ENCODE measurements at regions not wholly inside any gene's neighbourhood (a gene's known extent, or its start where the extent isn't known, plus 50 kb on each side); places are given as distances from the start of the nearest gene placed in this dataset.

DNA sequence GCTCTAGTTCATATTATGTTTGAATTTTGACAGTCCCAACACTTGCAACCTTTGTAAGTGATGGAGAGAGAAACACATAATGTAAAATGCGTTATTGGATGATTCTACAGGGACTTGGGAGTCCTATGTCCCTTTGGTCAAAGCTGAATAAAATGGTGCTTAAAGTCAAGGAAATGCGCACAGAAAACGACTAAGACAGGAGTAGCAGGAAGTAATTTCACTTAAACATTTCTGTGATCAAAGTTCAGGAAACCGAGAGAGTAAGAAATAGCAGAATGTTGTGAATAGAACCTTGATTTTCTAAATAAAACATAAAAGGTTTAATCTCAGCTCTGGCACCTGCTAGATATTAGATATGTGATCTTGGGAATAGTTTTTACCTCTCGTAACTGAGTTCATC is 2339.2 kb downstream of the MAT2B start:
- H3K4me3 ChIP-seq (ENCODE audit: low read depth, low read length), result no peak overlapping the region
- TF ChIP-seq, protein P1, sequence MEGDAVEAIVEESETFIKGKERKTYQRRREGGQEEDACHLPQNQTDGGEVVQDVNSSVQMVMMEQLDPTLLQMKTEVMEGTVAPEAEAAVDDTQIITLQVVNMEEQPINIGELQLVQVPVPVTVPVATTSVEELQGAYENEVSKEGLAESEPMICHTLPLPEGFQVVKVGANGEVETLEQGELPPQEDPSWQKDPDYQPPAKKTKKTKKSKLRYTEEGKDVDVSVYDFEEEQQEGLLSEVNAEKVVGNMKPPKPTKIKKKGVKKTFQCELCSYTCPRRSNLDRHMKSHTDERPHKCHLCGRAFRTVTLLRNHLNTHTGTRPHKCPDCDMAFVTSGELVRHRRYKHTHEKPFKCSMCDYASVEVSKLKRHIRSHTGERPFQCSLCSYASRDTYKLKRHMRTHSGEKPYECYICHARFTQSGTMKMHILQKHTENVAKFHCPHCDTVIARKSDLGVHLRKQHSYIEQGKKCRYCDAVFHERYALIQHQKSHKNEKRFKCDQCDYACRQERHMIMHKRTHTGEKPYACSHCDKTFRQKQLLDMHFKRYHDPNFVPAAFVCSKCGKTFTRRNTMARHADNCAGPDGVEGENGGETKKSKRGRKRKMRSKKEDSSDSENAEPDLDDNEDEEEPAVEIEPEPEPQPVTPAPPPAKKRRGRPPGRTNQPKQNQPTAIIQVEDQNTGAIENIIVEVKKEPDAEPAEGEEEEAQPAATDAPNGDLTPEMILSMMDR (IDR thresholded peaks at IDR 0.05; ENCODE audit: low read depth, low read length, missing control alignments), result no peak
- no peak for DNase-seq (ENCODE audit: low read depth)

DNA sequence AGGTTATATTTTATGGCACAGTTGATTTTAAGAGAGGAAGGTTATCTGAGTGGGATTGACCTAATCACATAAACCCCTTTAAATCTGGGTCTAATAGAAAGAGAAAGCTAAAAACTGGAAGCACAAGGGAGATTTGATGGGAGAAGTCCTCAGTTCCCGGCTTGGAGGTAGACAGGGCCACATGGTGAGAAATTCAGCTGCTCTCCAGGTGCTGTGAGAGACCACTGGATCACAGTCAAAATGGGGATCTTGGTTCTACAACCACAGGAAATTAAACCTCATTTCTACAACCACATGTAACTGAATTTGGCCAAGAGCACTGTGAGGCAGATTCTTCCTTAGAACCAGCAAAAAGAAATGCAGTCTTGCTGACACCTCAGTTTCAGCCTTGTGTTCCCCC is 2352.7 kb downstream of the MAT2B start:
- TF ChIP-seq, protein P1 (IDR thresholded peaks at IDR 0.05; ENCODE audit: low read depth, low read length, missing control alignments), result no peak
- H3K4me3 ChIP-seq (ENCODE audit: low read depth, low read length), result no peak overlapping the region
- DNase-seq (ENCODE audit: low read depth), result no peak

DNA sequence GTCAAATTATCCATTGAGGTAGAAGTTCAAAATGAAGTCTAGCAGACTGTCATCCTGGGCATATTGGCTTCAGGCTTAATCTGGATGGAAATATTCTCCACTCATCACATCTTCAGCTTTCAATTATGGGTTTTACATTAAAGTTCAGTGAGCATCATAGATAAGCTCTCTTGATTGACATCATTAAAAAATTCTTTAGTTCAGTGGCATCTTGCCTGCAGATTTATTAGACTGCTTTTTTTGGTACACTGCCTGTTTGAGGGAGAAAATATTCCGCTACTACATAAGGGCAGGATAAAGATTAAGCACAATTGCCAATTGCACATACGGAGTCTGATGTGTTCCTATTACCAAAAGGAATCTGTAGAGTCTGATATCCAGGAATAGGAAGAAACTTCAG is 2353.8 kb downstream of the MAT2B start:
- TF ChIP-seq, protein P1 (IDR thresholded peaks at IDR 0.05; ENCODE audit: low read depth, low read length, missing control alignments), result no peak
- no peak overlapping the region for H3K4me3 ChIP-seq (ENCODE audit: low read depth, low read length)

DNA sequence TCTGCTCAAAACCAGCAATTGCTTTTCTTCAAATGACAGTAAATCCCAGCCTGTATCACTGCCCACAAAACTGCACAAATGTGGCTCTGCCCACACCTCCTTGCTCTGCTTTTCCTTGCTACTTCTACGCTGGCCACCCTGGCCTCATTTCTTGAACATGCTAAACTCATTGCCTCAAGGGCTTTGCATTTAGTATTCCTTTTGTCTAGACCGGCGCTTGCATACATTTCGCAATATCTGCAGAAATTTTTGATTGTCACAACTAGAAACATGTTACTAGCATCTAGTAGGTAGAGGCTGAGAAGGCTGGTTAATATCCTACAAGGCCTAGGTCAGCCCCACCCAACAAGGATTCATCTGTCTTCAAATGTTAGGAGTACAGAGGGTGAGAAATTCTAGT is 2357.8 kb downstream of the MAT2B start:
- no peak overlapping the region for H3K4me3 ChIP-seq (ENCODE audit: low read depth, low read length)
- TF ChIP-seq, protein P1 (IDR thresholded peaks at IDR 0.05; ENCODE audit: low read depth, low read length, missing control alignments), result no peak
- DNase-seq (ENCODE audit: low read depth), result no peak

More for the DNA sequence above, 2353.8 kb downstream of the MAT2B start:
- no peak for DNase-seq (ENCODE audit: low read depth)

DNA sequence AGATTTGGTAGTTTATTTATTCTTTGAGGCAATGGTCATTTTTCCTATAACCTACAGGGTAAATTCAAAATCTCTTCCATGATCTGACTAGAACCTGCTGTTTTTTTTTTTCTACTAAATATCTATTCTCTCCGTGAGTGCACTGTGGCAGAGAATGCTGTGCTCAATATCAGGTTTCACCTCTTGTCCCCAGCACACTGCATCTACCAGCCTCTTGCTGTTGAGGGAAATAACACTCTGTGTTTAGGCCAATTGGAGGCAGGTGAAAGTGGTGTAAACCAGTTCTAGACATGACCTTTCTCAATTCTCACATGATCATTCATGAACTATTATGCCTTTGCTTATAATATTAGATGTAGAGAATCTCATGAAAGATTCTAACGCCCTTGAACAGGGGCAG is 2365.9 kb downstream of the MAT2B start:
- DNase-seq (ENCODE audit: low read depth), result no peak
- TF ChIP-seq, protein P1 (IDR thresholded peaks at IDR 0.05; ENCODE audit: low read depth, low read length, missing control alignments), result no peak
- H3K4me3 ChIP-seq (ENCODE audit: low read depth, low read length), result no peak overlapping the region

DNA sequence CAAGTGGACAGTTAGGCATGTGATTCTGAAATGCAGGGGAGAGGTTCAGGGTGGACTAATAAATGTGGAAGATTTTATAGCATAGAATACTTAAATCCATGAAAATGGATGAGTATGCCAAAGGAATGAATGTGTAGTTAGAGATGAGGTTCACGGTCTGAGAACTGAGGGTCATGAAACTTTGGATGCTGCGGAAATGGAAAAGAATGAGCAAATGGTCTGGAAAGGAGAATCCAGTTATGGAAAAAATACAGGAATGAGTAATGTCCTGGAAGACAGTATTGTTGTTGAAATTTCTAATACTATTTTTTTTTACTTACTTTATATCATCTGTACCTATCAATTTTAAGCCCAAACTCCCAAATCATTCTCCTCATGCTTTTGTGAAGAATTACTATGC is 2369.4 kb downstream of the MAT2B start:
- TF ChIP-seq, protein P1 (IDR thresholded peaks at IDR 0.05; ENCODE audit: low read depth, low read length, missing control alignments), result no peak
- DNase-seq (ENCODE audit: low read depth), result no peak
- H3K4me3 ChIP-seq (ENCODE audit: low read depth, low read length), result no peak overlapping the region

DNA sequence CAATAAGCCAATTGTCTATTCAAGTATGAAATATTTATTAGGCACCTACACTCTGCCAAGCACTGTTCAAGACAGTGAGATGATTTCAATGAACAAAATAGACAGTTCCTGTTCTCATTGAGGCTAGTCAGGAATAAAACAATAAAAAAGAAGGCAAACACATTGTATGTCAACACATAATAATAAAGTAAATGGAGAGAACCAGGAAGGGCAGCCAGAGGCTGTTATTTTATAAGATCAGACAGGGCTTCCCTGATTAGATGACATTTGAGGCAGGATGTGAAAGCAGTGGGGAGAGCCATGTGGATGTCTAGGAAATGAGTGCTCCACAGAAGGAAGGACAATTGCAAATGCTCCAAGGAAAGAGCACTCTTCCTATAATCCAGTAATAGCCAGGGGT is 2371.1 kb downstream of the MAT2B start:
- no peak for DNase-seq (ENCODE audit: low read depth)
- TF ChIP-seq, protein P1 (IDR thresholded peaks at IDR 0.05; ENCODE audit: low read depth, low read length, missing control alignments), result no peak
- no peak overlapping the region for H3K4me3 ChIP-seq (ENCODE audit: low read depth, low read length)

Data from GM12864 (cell line).